PC-9 (cell line): ENCODE measurements at regions not wholly inside any gene's neighbourhood (a gene's known extent, or its start where the extent isn't known, plus 50 kb on each side); places are given as distances from the start of the nearest gene placed in this dataset.

ENCODE experiments used
- BruUV-seq: library from RNA; stranded (reverse); fragments of 400-500 nt; replicated peaks from 2 replicates; lab custom pipeline; 2021; lab: Mats Ljungman, UMichigan
- CTCF ChIA-PET: fragments of 300-600 bp; sonication (Branson Sonifier 250); formaldehyde crosslinking; loops from one replicate; lab custom pipeline; 2022; ENCODE audit warnings: antibody characterized with exemption; lab: Charles Lee
- POLR2A ChIA-PET: fragments of 300-600 bp; sonication (Branson Sonifier 250); formaldehyde crosslinking; loops from one replicate; lab custom pipeline; 2022; ENCODE audit warnings: antibody characterized with exemption; ENCODE audit not compliant: unreplicated experiment; lab: Charles Lee
- DNase-seq, 2 experiments: peaks; one replicate each; pipeline versions ENCODE4 v3.0.0 to v3.0.0-alpha.2; 2015 to 2022; ENCODE audit warnings: mixed read lengths in 1 of 2
- H2AFZ ChIP-seq: fragments of 200-600 bp; sonication (generic); 2 replicates; pipeline ENCODE4 v1.8.1; 2017; ENCODE audit warnings: antibody characterized with exemption
- H3F3A ChIP-seq: fragments of 200-600 bp; sonication (generic); 2 replicates; pipeline ENCODE4 v1.8.1; 2017; ENCODE audit warnings: antibody characterized with exemption, mild to moderate bottlenecking, low read depth; ENCODE audit not compliant: insufficient read depth
- H3K27ac ChIP-seq: fragments of 200-600 bp; sonication (generic); 2 replicates; pipeline ENCODE4 v1.6.1; 2016; ENCODE audit warnings: mixed run types
- H3K27me3 ChIP-seq: fragments of 200-600 bp; sonication (generic); 2 replicates; pipeline ENCODE4 v1.6.1; 2016; ENCODE audit warnings: low read depth, mixed run types; ENCODE audit not compliant: insufficient read depth
- H3K36me3 ChIP-seq: fragments of 200-600 bp; sonication (generic); 2 replicates; pipeline ENCODE4 v1.6.1; 2016; ENCODE audit warnings: low read depth, mixed run types
- H3K4me1 ChIP-seq: fragments of 200-600 bp; sonication (generic); replicated peaks from 2 replicates; pipeline ENCODE4 v1.6.1; 2016; ENCODE audit warnings: mixed run types; ENCODE audit not compliant: insufficient read depth
- H3K4me2 ChIP-seq: fragments of 200-600 bp; sonication (generic); 2 replicates; pipeline ENCODE4 v1.6.1; 2017; ENCODE audit warnings: mixed run types
- H3K4me3 ChIP-seq: fragments of 200-600 bp; sonication (generic); 2 replicates; pipeline ENCODE4 v1.6.1; 2016; ENCODE audit warnings: mixed run types
- H3K79me2 ChIP-seq: fragments of 200-600 bp; sonication (generic); 2 replicates; pipeline ENCODE4 v1.6.1; 2017; ENCODE audit warnings: low read depth, mixed run types
- H3K9me2 ChIP-seq: fragments of 200-600 bp; sonication (generic); 2 replicates; pipeline ENCODE4 v1.8.1; 2017; ENCODE audit warnings: mild to moderate bottlenecking; ENCODE audit not compliant: insufficient read depth
- H3K9me3 ChIP-seq: fragments of 200-600 bp; sonication (generic); 2 replicates; pipeline ENCODE4 v1.8.1; 2016; ENCODE audit warnings: low read depth; ENCODE audit not compliant: insufficient read depth
- H4K20me1 ChIP-seq: fragments of 200-600 bp; sonication (generic); 2 replicates; pipeline ENCODE4 v1.8.1; 2017; ENCODE audit not compliant: insufficient read depth
- EZH2 ChIP-seq: fragments of 200-600 bp; sonication (generic); IDR thresholded peaks from 2 replicates; pipeline ENCODE4 v1.8.0; 2017; ENCODE audit warnings: antibody characterized with exemption, low read depth
- intact Hi-C: fragments of 100-400 bp; cut with micrococcal nuclease; formaldehyde crosslinking; loops from one replicate; pipeline ENCODE4 v1.10.0; 2022; ENCODE audit not compliant: unreplicated experiment
- TF ChIP-seq, protein P1 (sequence below): fragments of 200-600 bp; sonication (generic); conservative IDR thresholded peaks from 2 replicates; pipeline ENCODE4 v1.6.1; 2017; ENCODE audit warnings: mixed run types, antibody characterized with exemption, mild to moderate bottlenecking, moderate library complexity

DNA sequence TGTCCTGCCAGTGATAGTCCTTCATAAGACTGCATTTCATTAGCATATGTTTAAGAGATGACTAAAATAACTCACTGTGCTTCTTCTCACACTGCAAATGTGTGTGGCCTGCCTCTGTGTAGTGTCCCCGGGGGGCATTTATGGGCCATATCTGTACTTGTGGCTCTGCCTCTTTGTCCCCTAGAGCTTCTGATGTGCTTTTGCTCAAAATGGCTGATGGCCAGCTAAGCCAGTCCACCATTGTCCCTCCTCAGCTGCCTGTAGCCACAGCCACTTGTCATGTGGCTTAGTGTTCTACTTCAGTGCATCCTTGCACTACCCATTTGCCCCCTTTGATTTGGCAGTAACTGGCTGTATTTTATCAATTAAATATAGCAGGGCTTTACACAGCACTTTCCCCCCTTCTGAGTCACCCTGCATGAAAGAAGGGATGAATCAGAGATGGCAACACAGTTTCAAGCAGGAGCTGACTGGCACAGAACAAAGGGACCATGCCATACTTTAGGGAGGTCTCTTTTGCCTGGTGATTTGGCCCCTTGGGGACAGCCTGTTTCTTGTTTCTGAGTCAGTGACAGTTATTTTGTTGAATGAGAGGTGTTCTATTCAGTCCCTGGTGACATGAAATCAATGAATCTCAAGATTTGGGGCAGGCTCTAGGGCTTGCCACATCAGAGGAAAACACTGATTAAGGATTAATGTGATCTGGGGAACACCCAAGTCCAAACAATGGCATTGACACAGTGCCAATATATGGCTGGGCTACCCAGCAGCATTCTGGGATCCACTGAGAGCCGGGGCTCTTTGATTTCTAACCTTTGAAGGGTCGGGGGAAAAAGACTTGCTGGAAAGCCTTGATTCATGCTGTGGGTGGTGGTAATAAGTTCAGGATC is 245.5 kb downstream of the SMARCA2 start:
- CTCF ChIA-PET, result no interaction called here
- Histone ChIP-seq H3K4me1 (peaks cover 14% of the 10 kb centered on the region), H3K27me3 (no peaks in the 10 kb centered on the region), H3K4me3 (no peak overlapping the region), H2AFZ (0 out of 2 replicates have a peak overlapping the region, but pooled peaks have one; percentile 52), H3K79me2 (no peaks in the 10 kb centered on the region), H3F3A (no peaks in the 10 kb centered on the region), H3K36me3 (no peaks in the 10 kb centered on the region), H3K4me2 (peak overlapping the region; percentile 46), H3K9me3 (no peaks in the 10 kb centered on the region), H4K20me1 (no peaks in the 10 kb centered on the region), H3K27ac (0 out of 2 replicates have a peak overlapping the region, but pooled peaks have one; percentile 43), H3K9me2 (no peaks in the 10 kb centered on the region)
- POLR2A ChIA-PET, result no interaction called here
- TF ChIP-seq, protein P1, sequence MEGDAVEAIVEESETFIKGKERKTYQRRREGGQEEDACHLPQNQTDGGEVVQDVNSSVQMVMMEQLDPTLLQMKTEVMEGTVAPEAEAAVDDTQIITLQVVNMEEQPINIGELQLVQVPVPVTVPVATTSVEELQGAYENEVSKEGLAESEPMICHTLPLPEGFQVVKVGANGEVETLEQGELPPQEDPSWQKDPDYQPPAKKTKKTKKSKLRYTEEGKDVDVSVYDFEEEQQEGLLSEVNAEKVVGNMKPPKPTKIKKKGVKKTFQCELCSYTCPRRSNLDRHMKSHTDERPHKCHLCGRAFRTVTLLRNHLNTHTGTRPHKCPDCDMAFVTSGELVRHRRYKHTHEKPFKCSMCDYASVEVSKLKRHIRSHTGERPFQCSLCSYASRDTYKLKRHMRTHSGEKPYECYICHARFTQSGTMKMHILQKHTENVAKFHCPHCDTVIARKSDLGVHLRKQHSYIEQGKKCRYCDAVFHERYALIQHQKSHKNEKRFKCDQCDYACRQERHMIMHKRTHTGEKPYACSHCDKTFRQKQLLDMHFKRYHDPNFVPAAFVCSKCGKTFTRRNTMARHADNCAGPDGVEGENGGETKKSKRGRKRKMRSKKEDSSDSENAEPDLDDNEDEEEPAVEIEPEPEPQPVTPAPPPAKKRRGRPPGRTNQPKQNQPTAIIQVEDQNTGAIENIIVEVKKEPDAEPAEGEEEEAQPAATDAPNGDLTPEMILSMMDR, result no peak
- TF ChIP-seq EZH2, result no peak
- BruUV-seq, result no TSS peak
- DNase-seq, result peak in 1 of 2 experiments; percentile 45
- intact Hi-C loops, result no loop called here

DNA sequence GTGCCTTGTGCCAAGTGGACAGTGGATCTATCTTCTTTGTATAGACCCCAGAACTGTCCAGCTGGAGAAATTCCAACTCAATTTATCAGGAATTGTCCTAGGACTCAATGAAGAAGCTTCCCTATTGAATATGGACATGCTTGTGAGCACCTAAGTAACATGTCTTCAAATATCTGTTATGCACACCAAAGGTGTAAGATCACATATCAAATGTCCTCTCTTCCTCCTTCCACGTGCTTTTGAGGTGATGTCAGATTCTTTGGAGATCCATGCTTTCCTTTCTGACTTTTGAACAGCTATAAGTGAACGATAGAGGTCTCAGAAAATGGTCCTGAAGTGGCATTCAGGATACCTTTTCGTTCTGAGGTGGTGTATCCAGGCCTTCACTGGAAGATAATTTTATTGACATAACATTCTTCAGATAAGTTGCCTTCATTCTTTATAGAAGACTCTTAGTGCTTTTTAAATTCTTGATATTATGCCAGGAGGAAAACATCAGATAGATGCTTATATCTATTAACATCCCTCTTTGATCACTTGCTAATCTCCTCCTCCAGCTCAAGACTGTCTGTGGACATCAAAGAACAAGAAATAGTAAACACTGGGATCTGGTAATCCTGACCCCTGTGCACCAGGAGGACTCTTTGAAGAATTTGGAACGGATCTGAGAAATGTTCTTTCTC is 246.4 kb downstream of the SMARCA2 start:
- no peak for DNase-seq
- H3K4me2 ChIP-seq, result no peak overlapping the region
- no peaks in the 10 kb centered on the region for H3K9me2 ChIP-seq
- no peaks in the 10 kb centered on the region for H3K36me3 ChIP-seq
- TF ChIP-seq EZH2, result no peak
- TF ChIP-seq, protein P1, result no peak
- intact Hi-C loops, result no loop called here
- no TSS peak for BruUV-seq
- H3K27me3 ChIP-seq, result no peaks in the 10 kb centered on the region
- no peaks in the 10 kb centered on the region for H3F3A ChIP-seq
- H3K4me3 ChIP-seq, result no peak overlapping the region
- no peaks in the 10 kb centered on the region for H3K79me2 ChIP-seq
- no peaks in the 10 kb centered on the region for H4K20me1 ChIP-seq
- ChIA-PET CTCF (no interaction called here), POLR2A (no interaction called here)
- peaks cover 14% of the 10 kb centered on the region for H3K4me1 ChIP-seq
- H3K27ac ChIP-seq, result no peak overlapping the region
- no peak overlapping the region for H2AFZ ChIP-seq
- no peaks in the 10 kb centered on the region for H3K9me3 ChIP-seq

DNA sequence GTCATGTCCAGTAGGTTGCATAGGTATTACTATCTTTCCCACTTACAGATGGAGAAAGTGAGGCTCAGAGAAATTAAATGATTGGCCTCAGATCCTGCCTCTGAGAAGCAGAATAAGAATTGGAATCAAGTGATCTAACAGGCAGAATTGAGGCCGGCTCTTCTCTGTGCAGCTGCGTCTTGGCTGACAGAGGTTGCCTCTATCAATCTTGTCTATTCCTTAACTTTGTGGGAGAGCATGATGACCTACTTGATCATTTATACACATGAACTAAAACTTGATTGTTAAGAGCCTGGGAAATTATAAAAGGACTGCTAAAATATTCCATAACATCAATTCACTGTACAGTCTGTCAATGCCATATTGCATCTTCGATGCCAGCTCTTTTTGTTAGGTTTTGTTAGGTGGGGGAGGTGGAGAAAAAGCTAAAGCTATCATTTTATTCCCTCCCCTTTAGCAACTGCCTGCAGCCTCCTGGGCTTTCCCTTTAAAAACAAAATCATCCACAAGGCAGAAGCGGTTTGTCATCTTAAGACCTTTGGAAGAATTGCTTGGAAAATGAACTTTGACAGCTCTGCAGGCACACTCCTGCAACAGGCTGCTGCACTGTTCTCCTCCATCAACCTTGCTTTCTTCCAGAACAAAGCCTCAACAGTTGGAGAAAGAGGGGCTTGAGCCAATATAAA is 247.4 kb downstream of the SMARCA2 start:
- no peaks in the 10 kb centered on the region for H3K9me2 ChIP-seq
- BruUV-seq, result no TSS peak
- H2AFZ ChIP-seq, result no peak overlapping the region
- no peak overlapping the region for H3K4me3 ChIP-seq
- no peak for TF ChIP-seq EZH2
- TF ChIP-seq, protein P1, result no peak
- H3K36me3 ChIP-seq, result no peaks in the 10 kb centered on the region
- ChIA-PET POLR2A (interaction anchor here (0.6 kb wide), 1 partner anchor 507 kb away, joined by 4 read pairs; no protein-coding TSS in a partner anchor), CTCF (no interaction called here)
- no peaks in the 10 kb centered on the region for H3K9me3 ChIP-seq
- H3K27ac ChIP-seq, result no peak overlapping the region
- H3K4me2 ChIP-seq, result no peak overlapping the region
- H4K20me1 ChIP-seq, result no peaks in the 10 kb centered on the region
- DNase-seq, result no peak
- H3K4me1 ChIP-seq, result peaks cover 14% of the 10 kb centered on the region
- H3F3A ChIP-seq, result no peaks in the 10 kb centered on the region
- intact Hi-C loops, result no loop called here
- H3K79me2 ChIP-seq, result no peaks in the 10 kb centered on the region
- H3K27me3 ChIP-seq, result no peaks in the 10 kb centered on the region
